H9 (cell line): ENCODE measurements at regions not wholly inside any gene's neighbourhood (a gene's known extent, or its start where the extent isn't known, plus 50 kb on each side); places are given as distances from the start of the nearest gene placed in this dataset.

Experiments
- DNase-seq: peaks from one replicate; pipeline ENCODE4 v3.0.0-alpha.2; 2017
- H2AFZ ChIP-seq: one replicate; pipeline ENCODE4 v1.6.1; 2013; ENCODE audit warnings: mild to moderate bottlenecking, low read length, control low read depth, moderate library complexity
- H2AK5ac ChIP-seq: 2 replicates; pipeline ENCODE4 v1.6.1; 2013; ENCODE audit warnings: low read length, control low read depth, mixed read lengths; ENCODE audit not compliant: insufficient read length
- H2BK120ac ChIP-seq: one replicate; pipeline ENCODE4 v1.6.1; 2013; ENCODE audit warnings: low read depth, mild to moderate bottlenecking, low read length, control low read depth, inconsistent platforms; ENCODE audit not compliant: poor library complexity, severe bottlenecking
- H2BK12ac ChIP-seq: 2 replicates; pipeline ENCODE4 v1.6.1; 2013; ENCODE audit warnings: low read length, control low read depth, mixed read lengths, low read depth; ENCODE audit not compliant: insufficient read length
- H2BK15ac ChIP-seq: 2 replicates; pipeline ENCODE4 v1.6.1; 2013; ENCODE audit warnings: low read depth, low read length, control low read depth
- H2BK20ac ChIP-seq: one replicate; pipeline ENCODE4 v1.6.1; 2013; ENCODE audit warnings: low read depth, mild to moderate bottlenecking, low read length, control low read depth, inconsistent platforms; ENCODE audit not compliant: poor library complexity, severe bottlenecking
- H2BK5ac ChIP-seq: 2 replicates; pipeline ENCODE4 v1.6.1; 2013; ENCODE audit warnings: low read length, control low read depth, mixed read lengths; ENCODE audit not compliant: insufficient read length
- H3K14ac ChIP-seq: 2 replicates; pipeline ENCODE4 v1.6.1; 2013; ENCODE audit warnings: low read length, control low read depth; ENCODE audit not compliant: insufficient read depth
- H3K18ac ChIP-seq: 2 replicates; pipeline ENCODE4 v1.6.1; 2013; ENCODE audit warnings: low read depth, mild to moderate bottlenecking, mixed read lengths, low read length, control low read depth; ENCODE audit not compliant: insufficient read length
- H3K23ac ChIP-seq: 2 replicates; pipeline ENCODE4 v1.6.1; 2013; ENCODE audit warnings: low read length, control low read depth, mixed read lengths, low read depth; ENCODE audit not compliant: insufficient read length
- H3K23me2 ChIP-seq: 2 replicates; pipeline ENCODE4 v1.6.1; 2013; ENCODE audit warnings: low read depth, mild to moderate bottlenecking, mixed read lengths, low read length, control low read depth; ENCODE audit not compliant: insufficient read length, poor library complexity, severe bottlenecking
- H3K27ac ChIP-seq: 2 replicates; pipeline ENCODE4 v1.5.1; 2013; ENCODE audit warnings: low read length, control low read depth, mixed read lengths, low read depth; ENCODE audit not compliant: insufficient read length
- H3K27me3 ChIP-seq: 2 replicates; pipeline ENCODE4 v1.6.1; 2013; ENCODE audit warnings: low read length, control low read depth, inconsistent platforms; ENCODE audit not compliant: insufficient read depth
- H3K4ac ChIP-seq: 2 replicates; pipeline ENCODE4 v1.6.1; 2013; ENCODE audit warnings: low read depth, mild to moderate bottlenecking, control low read depth, inconsistent platforms, low read length, moderate library complexity
- H3K4me1 ChIP-seq: 2 replicates; pipeline ENCODE4 v1.6.1; 2013; ENCODE audit warnings: low read length, control low read depth, inconsistent platforms; ENCODE audit not compliant: insufficient read depth
- H3K4me2 ChIP-seq: 2 replicates; pipeline ENCODE4 v1.6.1; 2013; ENCODE audit warnings: low read length, control low read depth, mixed read lengths; ENCODE audit not compliant: insufficient read length, insufficient read depth
- H3K56ac ChIP-seq: 2 replicates; pipeline ENCODE4 v1.6.1; 2013; ENCODE audit warnings: low read depth, mild to moderate bottlenecking, mixed read lengths, low read length, control low read depth; ENCODE audit not compliant: insufficient read length
- H3K79me1 ChIP-seq: 2 replicates; pipeline ENCODE4 v1.6.1; 2013; ENCODE audit warnings: low read depth, mild to moderate bottlenecking, moderate library complexity, low read length, control low read depth, inconsistent platforms; ENCODE audit not compliant: insufficient read depth, poor library complexity, severe bottlenecking
- H3K79me2 ChIP-seq: 2 replicates; pipeline ENCODE4 v1.6.1; 2013; ENCODE audit warnings: low read length, control low read depth, inconsistent platforms; ENCODE audit not compliant: insufficient read depth
- H3K9ac ChIP-seq: 2 replicates; pipeline ENCODE4 v1.6.1; 2013; ENCODE audit warnings: low read length, control low read depth, mixed read lengths; ENCODE audit not compliant: insufficient read length; ENCODE audit errors: extremely low read depth
- H3K9me3 ChIP-seq: one replicate; pipeline ENCODE4 v1.6.1; 2013; ENCODE audit warnings: low read depth, low read length, inconsistent platforms; ENCODE audit not compliant: control insufficient read depth
- H3T11ph ChIP-seq: one replicate; pipeline ENCODE4 v1.6.1; 2013; ENCODE audit warnings: mild to moderate bottlenecking, low read length, control low read depth, inconsistent platforms
- H4K20me1 ChIP-seq: one replicate; pipeline ENCODE4 v1.6.1; 2013; ENCODE audit not compliant: control insufficient read depth, insufficient read length, insufficient read depth
- H4K5ac ChIP-seq: 2 replicates; pipeline ENCODE4 v1.6.1; 2013; ENCODE audit warnings: low read depth, mild to moderate bottlenecking, mixed read lengths, low read length, control low read depth; ENCODE audit not compliant: insufficient read length
- H4K8ac ChIP-seq: replicated peaks from 2 replicates; pipeline ENCODE4 v1.6.1; 2013; ENCODE audit warnings: low read length, control low read depth, mixed read lengths, low read depth; ENCODE audit not compliant: insufficient read length
- H4K91ac ChIP-seq: 2 replicates; pipeline ENCODE4 v1.6.1; 2013; ENCODE audit warnings: low read depth, mild to moderate bottlenecking, moderate library complexity, mixed read lengths, low read length, control low read depth; ENCODE audit not compliant: insufficient read length
- H3K27ac Mint-ChIP-seq, 3 experiments: 2 replicates in 2 of 3; 3 replicates in 1 of 3; pipeline ENCODE4 v1.8.0; 2020 to 2021; ENCODE audit warnings: mixed read lengths in 3 of 3, mild to moderate bottlenecking in 1 of 3, moderate library complexity in 1 of 3
- H3K27me3 Mint-ChIP-seq: 2 replicates; pipeline ENCODE4 v1.8.0; 2021; ENCODE audit warnings: low read depth, mild to moderate bottlenecking, moderate library complexity, mixed read lengths
- H3K36me3 Mint-ChIP-seq, 3 experiments: 2 replicates in 2 of 3; 3 replicates in 1 of 3; pipeline ENCODE4 v1.8.0; 2020 to 2021; ENCODE audit warnings: low read depth in 3 of 3, mixed read lengths in 3 of 3; ENCODE audit not compliant: insufficient read depth in 1 of 3
- H3K4me1 Mint-ChIP-seq, 2 experiments: 2 replicates each; pipeline ENCODE4 v1.8.0; 2020; ENCODE audit warnings: mixed read lengths in 2 of 2
- H3K4me3 Mint-ChIP-seq, 2 experiments: 2 replicates in 1 of 2; 3 replicates in 1 of 2; pipeline ENCODE4 v1.8.0; 2020 to 2021; ENCODE audit warnings: mild to moderate bottlenecking in 2 of 2, mixed read lengths in 2 of 2, moderate library complexity in 1 of 2
- H3K9me3 Mint-ChIP-seq, 2 experiments: 2 replicates in 1 of 2; 3 replicates in 1 of 2; pipeline ENCODE4 v1.8.0; 2020; ENCODE audit warnings: mild to moderate bottlenecking in 2 of 2, mixed read lengths in 2 of 2, moderate library complexity in 1 of 2
- WGBS: extraction: QIAGEN DNeasy Blood & Tissue Kit; methylation state at CpG from one replicate; pipeline ENCODE4 v1.1.7; 2013; ENCODE audit warnings: missing lambda C conversion rate, low lambda C conversion rate, mixed read lengths; ENCODE audit not compliant: insufficient read length; ENCODE audit errors: extremely low coverage; 5-methylcytosine and 5-hydroxymethylcytosine counted together
- TF ChIP-seq, protein P1 (sequence below): fragments of 200-600 bp; sonication (generic); conservative IDR thresholded peaks from 3 replicates; pipeline ENCODE4 v1.8.0; 2021; ENCODE audit warnings: antibody characterized with exemption, mild to moderate bottlenecking

DNA sequence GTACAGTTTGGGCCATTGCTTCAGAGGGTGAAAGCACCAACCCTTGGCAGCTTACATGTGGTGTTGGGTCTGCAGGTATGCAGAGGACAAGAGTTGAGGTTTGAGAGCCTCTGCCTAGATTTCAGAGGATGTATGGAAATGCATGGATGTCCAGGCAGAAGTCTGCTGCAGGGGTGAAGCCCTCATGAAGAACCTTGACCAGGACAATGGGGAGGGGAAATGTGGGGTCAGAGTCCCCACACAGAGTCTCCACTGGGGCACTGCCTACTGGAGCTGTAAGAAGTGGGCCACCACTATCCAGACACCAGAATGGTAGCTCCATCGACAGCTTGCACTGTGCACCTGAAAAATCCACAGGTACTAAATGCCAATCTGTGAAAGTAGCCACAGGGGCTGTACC lies 113.6 kb upstream of the SPATA31C2 start:
- no peaks in the 10 kb centered on the region for H3K4me1 Mint-ChIP-seq
- peaks cover 8% of the 10 kb centered on the region for H3K9me3 ChIP-seq
- no peak overlapping the region for H2AK5ac ChIP-seq
- H4K20me1 ChIP-seq = no peaks in the 10 kb centered on the region
- no CpG with 5 or more reads among the region's 1 CpG for WGBS
- no peaks in the 10 kb centered on the region for H3K23me2 ChIP-seq
- peaks cover 31 to 39% of the 10 kb centered on the region in 2 experiments for H3K9me3 Mint-ChIP-seq
- H2BK20ac ChIP-seq = no peak overlapping the region
- no peak overlapping the region for H3K27ac ChIP-seq
- no peak overlapping the region for H2BK12ac ChIP-seq
- no peaks in the 10 kb centered on the region for H3K79me2 ChIP-seq
- no peak overlapping the region for H4K5ac ChIP-seq
- H3K9ac ChIP-seq = no peak overlapping the region
- no peak overlapping the region for H3T11ph ChIP-seq
- no peak overlapping the region for H3K23ac ChIP-seq
- TF ChIP-seq, protein P1, sequence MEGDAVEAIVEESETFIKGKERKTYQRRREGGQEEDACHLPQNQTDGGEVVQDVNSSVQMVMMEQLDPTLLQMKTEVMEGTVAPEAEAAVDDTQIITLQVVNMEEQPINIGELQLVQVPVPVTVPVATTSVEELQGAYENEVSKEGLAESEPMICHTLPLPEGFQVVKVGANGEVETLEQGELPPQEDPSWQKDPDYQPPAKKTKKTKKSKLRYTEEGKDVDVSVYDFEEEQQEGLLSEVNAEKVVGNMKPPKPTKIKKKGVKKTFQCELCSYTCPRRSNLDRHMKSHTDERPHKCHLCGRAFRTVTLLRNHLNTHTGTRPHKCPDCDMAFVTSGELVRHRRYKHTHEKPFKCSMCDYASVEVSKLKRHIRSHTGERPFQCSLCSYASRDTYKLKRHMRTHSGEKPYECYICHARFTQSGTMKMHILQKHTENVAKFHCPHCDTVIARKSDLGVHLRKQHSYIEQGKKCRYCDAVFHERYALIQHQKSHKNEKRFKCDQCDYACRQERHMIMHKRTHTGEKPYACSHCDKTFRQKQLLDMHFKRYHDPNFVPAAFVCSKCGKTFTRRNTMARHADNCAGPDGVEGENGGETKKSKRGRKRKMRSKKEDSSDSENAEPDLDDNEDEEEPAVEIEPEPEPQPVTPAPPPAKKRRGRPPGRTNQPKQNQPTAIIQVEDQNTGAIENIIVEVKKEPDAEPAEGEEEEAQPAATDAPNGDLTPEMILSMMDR = no peak
- no peak overlapping the region for H3K18ac ChIP-seq
- H2BK120ac ChIP-seq = no peak overlapping the region
- no peak overlapping the region for H3K56ac ChIP-seq
- peaks cover 8 to 24% (median 19%) of the 10 kb centered on the region in 3 experiments; a peak in 6 of 7 replicates for H3K36me3 Mint-ChIP-seq
- H2BK5ac ChIP-seq = no peak overlapping the region
- peaks cover 6% of the 10 kb centered on the region for H3K27me3 Mint-ChIP-seq
- H4K8ac ChIP-seq = no peak overlapping the region
- H3K4me1 ChIP-seq = no peaks in the 10 kb centered on the region
- H3K4me3 Mint-ChIP-seq = no peak overlapping the region
- no peak overlapping the region for H4K91ac ChIP-seq
- H3K4me2 ChIP-seq = no peak overlapping the region
- no peaks in the 10 kb centered on the region for H3K27me3 ChIP-seq
- no peak for DNase-seq
- H3K79me1 ChIP-seq = no peaks in the 10 kb centered on the region
- no peak overlapping the region for H3K27ac Mint-ChIP-seq
- H2AFZ ChIP-seq = no peak overlapping the region
- no peak overlapping the region for H2BK15ac ChIP-seq
- no peak overlapping the region for H3K14ac ChIP-seq
- H3K4ac ChIP-seq = no peak overlapping the region
